Type B pancreatic cell (in vitro differentiated cells): ENCODE measurements at regions not wholly inside any gene's neighbourhood (a gene's known extent, or its start where the extent isn't known, plus 50 kb on each side); places are given as distances from the start of the nearest gene placed in this dataset.

Source experiments
- DNase-seq: peaks from one replicate; pipeline ENCODE4 v3.0.0; 2021; ENCODE audit warnings: mixed read lengths; ENCODE audit not compliant: unreplicated experiment; ENCODE audit errors: extremely low spot score
- H3K27ac Mint-ChIP-seq: 2 replicates; pipeline ENCODE4 v1.8.0; 2021; ENCODE audit warnings: mild to moderate bottlenecking, mixed read lengths
- H3K27me3 Mint-ChIP-seq: 2 replicates; pipeline ENCODE4 v1.8.0; 2021; ENCODE audit warnings: mixed read lengths
- H3K36me3 Mint-ChIP-seq: 2 replicates; pipeline ENCODE4 v1.8.0; 2021; ENCODE audit warnings: mixed read lengths
- H3K4me1 Mint-ChIP-seq: one replicate; pipeline ENCODE4 v1.8.0; 2021; ENCODE audit warnings: mixed read lengths; ENCODE audit not compliant: unreplicated experiment
- H3K4me3 Mint-ChIP-seq: 2 replicates; pipeline ENCODE4 v1.8.0; 2021; ENCODE audit warnings: mild to moderate bottlenecking, mixed read lengths
- H3K9me3 Mint-ChIP-seq: 2 replicates; pipeline ENCODE4 v1.8.0; 2021; ENCODE audit warnings: mixed read lengths
- TF ChIP-seq, protein P1 (sequence below): fragments of 200-600 bp; sonication (generic); conservative IDR thresholded peaks from 2 replicates; pipeline ENCODE4 v1.5.0; 2021; ENCODE audit warnings: antibody characterized with exemption, mild to moderate bottlenecking

DNA sequence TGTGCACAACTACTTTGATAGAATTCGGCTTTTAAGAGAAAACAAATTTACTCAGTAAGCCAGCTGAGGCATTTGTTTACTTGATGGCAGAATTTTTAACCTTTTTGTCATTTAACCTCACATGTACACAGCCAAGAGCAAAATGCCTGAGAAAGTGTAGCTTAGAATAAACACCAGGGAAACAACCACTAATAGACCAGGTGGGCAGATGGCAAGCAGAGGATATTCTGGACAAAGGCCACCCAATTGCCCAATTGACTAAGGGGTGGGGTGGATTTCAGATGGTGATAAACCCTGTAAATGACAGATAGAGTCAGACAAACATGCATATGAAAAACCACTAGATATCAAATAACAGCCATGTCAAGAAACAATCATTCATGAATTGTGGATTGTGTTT, 190.7 kb upstream of the FBXL4 start:
- H3K36me3 Mint-ChIP-seq, result no peaks in the 10 kb centered on the region
- TF ChIP-seq, protein P1, sequence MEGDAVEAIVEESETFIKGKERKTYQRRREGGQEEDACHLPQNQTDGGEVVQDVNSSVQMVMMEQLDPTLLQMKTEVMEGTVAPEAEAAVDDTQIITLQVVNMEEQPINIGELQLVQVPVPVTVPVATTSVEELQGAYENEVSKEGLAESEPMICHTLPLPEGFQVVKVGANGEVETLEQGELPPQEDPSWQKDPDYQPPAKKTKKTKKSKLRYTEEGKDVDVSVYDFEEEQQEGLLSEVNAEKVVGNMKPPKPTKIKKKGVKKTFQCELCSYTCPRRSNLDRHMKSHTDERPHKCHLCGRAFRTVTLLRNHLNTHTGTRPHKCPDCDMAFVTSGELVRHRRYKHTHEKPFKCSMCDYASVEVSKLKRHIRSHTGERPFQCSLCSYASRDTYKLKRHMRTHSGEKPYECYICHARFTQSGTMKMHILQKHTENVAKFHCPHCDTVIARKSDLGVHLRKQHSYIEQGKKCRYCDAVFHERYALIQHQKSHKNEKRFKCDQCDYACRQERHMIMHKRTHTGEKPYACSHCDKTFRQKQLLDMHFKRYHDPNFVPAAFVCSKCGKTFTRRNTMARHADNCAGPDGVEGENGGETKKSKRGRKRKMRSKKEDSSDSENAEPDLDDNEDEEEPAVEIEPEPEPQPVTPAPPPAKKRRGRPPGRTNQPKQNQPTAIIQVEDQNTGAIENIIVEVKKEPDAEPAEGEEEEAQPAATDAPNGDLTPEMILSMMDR, result no peak
- no peaks in the 10 kb centered on the region for H3K9me3 Mint-ChIP-seq
- peaks cover 5% of the 10 kb centered on the region for H3K4me1 Mint-ChIP-seq
- H3K4me3 Mint-ChIP-seq, result no peak overlapping the region
- no peak for DNase-seq
- H3K27ac Mint-ChIP-seq, result no peak overlapping the region
- H3K27me3 Mint-ChIP-seq, result no peaks in the 10 kb centered on the region

DNA sequence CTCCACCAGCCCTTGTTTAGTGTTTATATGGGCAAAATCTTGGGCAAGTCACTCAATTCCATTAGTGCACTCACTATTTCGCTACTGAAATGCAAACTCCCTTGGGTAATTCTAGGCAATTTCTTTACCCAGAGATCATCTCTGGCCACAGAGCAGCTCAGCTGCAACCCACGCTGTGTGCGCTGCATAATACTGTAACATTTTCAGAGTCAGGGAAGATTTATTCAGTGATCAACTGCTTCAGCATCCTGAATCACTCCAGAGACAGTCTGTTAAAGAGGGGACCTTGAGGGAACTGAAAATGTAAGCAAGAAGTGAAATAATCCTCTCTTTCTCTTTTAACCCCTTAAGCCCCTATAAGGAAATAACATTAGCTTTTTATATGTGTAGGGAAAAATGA, 189.6 kb upstream of the FBXL4 start:
- Mint-ChIP-seq H3K4me3 (no peak overlapping the region), H3K4me1 (peaks cover 5% of the 10 kb centered on the region), H3K27ac (no peak overlapping the region), H3K27me3 (no peaks in the 10 kb centered on the region), H3K36me3 (no peaks in the 10 kb centered on the region), H3K9me3 (no peaks in the 10 kb centered on the region)
- DNase-seq, result no peak
- TF ChIP-seq, protein P1, result no peak

DNA sequence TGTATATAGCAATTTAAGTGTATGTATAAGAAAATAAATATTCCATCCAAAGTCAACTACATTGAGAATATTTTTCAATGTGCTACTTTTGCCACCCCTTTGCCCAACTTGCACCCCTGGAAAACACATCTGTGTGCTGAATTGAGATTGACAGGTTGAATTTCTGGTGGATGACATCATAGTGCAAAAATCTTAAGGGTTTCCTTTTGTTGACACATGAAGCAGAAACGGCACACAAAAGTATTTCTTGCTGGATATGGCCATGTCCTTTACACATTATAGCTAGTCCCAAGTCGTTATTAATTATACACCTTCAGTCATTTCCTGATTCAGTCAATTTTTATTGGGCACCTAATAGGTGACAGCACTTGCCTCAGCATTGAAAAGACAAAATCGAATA, 188.7 kb upstream of the FBXL4 start:
- peaks cover 5% of the 10 kb centered on the region for H3K4me1 Mint-ChIP-seq
- no peak for DNase-seq
- no peaks in the 10 kb centered on the region for H3K27me3 Mint-ChIP-seq
- H3K36me3 Mint-ChIP-seq, result no peaks in the 10 kb centered on the region
- TF ChIP-seq, protein P1, result no peak
- H3K9me3 Mint-ChIP-seq, result no peaks in the 10 kb centered on the region
- no peak overlapping the region for H3K4me3 Mint-ChIP-seq
- no peak overlapping the region for H3K27ac Mint-ChIP-seq

DNA sequence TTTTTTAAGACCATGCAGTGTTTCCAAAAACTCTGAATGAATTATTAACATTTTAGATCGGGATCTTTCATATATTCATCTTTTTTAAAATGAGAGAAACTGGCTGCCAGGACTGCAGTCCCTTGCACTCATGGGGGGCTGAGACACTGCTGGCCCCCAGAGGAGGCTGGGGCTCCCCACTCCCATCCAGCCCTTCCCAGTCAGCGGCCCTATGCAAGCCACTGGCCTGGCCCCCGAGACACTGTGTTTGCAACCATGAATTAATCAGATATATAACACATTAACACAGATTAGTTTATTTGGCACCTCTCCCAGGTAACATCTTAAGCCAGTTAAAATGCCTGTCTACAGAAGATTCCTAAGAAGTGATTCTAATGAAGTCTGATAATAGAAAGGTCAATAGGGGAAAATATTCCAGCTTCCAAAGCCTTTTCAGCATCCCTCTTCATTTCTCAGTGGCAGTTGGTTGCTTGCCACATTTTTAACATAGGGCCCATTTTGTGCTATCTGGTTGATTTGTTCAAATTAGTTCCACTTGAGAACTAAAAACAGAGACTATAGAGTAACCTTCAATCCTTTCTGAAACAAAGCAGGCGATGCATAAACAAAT, 184.4 kb upstream of the FBXL4 start:
- Mint-ChIP-seq H3K36me3 (no peaks in the 10 kb centered on the region), H3K4me3 (no peak overlapping the region), H3K9me3 (no peaks in the 10 kb centered on the region), H3K27me3 (no peaks in the 10 kb centered on the region), H3K4me1 (peaks cover 3% of the 10 kb centered on the region), H3K27ac (no peak overlapping the region)
- no peak for DNase-seq
- TF ChIP-seq, protein P1, result no peak

DNA sequence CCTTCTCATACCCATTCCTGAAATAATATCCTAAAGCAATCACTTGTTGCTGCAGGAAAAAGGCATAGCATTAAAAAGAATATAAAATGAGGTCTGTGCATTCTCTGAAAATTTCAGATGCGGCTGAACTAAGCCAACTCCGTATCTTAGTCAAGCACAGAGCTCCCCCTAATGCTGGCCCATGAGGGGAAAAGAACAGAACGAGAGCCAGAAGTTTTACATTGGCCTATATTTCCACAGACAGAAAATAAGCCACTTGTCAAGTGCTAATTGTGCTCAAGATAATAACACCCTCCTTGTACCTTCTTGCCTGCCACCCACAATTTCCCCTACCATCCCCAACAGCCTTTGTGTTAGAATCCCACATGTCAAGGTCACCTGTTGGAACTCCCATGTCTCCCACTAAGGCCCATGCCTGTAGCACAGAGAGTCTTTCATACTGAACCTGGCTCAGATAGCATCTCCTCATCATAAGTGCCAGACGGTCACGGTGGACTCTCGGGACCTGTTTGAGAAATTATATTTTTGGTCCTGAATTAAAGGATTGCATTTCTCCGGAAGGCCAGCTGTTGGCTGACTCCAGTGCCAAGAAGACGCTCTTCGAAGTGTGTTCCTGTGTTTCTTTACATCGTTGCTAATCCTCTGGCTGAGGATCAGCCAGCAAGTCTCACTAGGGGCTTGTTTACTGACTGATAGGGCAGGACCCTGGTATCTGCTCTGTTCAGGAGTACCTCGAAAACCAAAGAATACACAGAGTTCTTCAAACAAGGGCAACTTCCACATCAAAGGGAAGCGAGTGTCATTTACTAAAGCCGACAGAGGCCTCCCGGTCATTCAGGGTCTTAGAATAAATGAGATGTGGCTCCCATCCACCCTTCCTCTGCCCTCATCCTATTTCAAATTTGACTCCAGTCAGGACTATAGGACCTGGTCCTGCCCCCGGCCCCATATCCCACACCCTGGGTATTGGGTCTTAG, 183.4 kb upstream of the FBXL4 start:
- TF ChIP-seq, protein P1, result peak; percentile 40
- no peak overlapping the region for H3K4me3 Mint-ChIP-seq
- no peaks in the 10 kb centered on the region for H3K36me3 Mint-ChIP-seq
- peaks cover 4% of the 10 kb centered on the region for H3K27me3 Mint-ChIP-seq
- H3K27ac Mint-ChIP-seq, result no peak overlapping the region
- H3K9me3 Mint-ChIP-seq, result no peaks in the 10 kb centered on the region
- no peaks in the 10 kb centered on the region for H3K4me1 Mint-ChIP-seq
- no peak for DNase-seq
